GM21619 (cell line): ENCODE measurements at regions not wholly inside any gene's neighbourhood (a gene's known extent, or its start where the extent isn't known, plus 50 kb on each side); places are given as distances from the start of the nearest gene placed in this dataset.

Source experiments
- ATAC-seq: cut with Tn5 transposase; IDR thresholded peaks from one replicate; pipeline ENCODE4 v1.9.1; 2021; ENCODE audit not compliant: unreplicated experiment

DNA sequence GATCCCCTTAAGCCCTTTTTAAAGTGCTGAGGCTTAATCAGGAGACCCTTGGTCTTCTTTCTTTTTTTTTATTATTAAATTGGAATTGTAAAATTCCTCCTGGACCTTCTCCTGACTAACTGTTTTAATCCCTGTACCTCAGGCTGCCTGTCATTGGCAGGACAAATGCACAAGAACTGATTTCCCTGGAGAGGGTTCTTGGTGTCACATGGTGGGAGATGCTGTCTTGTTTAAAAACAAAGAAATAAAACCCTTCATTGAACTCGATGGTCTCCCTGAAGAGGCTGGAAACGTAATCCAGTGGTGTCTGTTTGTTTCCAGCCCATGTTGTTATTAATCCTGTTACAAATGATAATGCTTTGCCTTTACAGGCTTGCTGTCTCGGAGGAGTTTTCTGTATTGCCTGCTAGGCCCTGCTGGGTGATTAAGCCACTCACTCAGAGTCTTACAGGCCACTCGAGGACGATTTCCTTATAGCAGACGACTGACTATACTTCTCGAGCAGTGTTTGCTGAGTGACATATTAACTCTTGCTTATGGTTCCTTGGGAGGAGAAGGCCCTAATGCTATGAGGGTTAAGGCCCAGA is 100.5 kb upstream of the MGAT5 start:
- ATAC-seq, result no peak

DNA sequence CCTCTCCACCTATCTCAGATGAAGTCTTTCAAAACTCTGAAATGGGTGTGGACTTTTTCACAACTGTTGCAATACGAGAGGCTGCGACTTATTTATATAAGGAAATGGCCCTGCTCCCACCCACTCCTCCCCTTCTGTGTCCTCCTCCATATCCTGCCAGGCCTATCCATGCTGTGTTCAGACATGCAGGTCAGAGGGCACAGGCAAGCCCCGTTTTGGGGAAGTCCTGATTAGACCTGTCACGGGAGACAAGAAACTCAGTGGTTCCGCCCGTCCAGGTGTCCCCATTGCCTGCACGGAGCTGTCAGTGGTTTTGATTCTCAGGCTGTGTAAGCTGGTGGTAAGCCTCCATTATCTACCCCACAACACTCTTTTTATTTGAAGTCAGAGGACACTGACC is 99.6 kb upstream of the MGAT5 start:
- peak; percentile 62 for ATAC-seq

DNA sequence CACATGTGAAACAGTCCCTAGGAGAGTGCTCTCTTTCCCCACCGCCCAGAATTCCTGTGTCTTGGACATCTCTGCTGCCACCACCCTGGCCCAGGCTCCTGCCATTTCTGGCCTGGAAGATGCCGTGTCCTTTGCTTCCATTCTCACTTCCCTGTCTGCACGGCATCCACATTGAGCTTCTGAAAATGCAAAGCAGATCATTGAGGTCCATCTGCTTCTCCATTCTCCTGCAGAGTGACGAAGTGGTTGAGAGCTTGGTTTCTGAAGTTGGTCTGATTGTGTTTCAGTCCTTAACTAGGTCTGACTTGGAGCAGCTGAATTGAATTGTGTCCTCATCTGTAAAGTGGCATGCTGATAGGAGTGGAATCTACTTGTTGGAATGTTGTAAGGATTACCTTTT is 98.7 kb upstream of the MGAT5 start:
- ATAC-seq, result peak; percentile 74

DNA sequence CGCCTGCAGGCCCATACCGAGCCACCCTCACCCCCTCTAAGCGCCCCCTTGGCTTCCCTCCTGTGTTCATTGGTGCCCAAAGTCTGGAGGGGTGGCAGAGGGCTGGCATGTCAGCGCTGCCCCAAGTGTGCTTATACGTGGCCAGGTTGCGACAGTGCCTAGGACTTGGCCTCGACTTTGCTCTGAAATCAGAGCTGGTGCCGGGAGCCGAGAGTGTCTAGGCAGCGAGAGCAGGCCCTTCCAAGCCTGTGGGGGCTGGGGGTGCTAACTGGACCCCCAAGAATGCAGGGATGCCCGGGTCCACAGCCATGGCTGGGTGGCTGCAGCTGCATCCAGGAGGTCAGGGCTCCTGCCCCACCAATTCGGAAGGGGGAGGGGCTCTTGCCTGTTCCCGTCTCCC is 95.6 kb upstream of the MGAT5 start:
- ATAC-seq, result no peak

DNA sequence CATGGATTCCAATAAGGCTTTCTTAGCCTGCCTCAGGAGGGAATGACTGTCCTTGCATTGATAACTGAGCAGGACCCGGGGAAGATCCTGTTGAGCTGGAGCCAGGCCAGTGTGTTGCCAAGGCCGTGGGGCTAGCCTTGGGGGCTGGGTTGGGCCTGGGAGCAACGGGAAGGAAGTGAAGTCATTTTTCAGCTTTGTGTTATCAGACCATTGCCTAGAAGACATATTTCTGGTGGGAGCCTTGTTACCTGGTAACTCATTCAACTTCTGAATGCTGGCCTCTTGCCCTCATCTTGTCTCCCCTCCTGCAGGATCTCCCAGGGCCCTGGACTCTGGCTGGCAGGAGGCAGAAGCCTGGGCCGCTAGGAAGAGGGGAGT is 92.7 kb upstream of the MGAT5 start:
- no peak for ATAC-seq

DNA sequence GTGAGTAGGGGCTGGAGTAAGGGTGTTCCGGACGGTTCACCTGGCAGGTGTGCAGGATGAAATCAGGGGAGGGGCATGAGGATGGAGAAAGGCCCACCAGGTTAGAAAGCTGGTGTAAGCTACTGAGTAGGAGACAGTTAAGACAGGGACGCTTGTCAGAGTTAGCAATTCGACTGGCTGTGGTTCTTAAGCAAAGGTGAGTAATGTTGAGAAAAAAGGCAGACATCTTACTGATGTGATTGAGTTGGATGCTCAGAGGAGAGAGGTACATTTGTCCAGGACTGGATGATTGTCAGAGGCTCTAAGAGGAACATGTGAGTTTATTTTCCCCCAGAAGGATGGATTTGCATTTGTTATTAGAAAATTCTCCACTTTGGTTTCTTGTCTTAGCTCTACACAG is 90.5 kb upstream of the MGAT5 start:
- no peak for ATAC-seq

DNA sequence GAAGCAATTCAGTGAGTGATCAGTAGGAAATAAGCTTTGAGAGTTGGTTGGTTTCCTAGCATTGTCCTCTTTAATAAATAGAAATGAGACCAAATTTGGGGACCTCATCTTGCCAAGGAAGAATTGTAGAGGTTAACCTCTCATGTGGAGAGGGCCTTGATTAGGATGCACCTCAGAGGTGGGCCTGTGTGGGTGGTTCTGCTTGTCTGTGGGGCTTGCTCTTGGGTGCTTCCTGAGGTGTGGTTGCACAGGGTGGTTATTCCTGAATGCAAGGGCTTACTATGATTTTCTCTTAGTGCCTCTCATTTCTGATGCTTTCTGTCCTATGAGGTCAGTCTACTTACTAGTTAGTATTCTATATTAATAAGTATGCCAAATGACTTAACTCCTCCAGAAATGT is 89.6 kb upstream of the MGAT5 start:
- ATAC-seq, result no peak

DNA sequence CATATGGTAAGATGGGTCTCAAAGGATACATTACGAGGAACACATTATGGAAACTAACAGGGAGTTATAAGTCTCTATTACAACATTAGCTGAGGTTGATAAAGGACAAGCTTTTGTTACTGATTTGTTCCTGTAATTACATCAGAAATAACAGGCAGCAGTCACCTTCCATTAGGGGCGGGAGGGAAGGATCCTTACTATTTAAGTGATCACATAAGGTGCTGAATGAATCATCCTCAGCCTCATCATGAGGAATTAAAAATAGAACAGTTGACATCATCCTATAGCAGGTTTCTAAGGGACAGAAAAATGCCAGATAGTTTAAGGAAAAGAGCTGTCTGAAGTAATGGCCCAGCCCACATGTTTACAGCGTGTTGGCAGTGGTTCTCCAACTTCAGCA is 86.9 kb upstream of the MGAT5 start:
- ATAC-seq, result no peak

DNA sequence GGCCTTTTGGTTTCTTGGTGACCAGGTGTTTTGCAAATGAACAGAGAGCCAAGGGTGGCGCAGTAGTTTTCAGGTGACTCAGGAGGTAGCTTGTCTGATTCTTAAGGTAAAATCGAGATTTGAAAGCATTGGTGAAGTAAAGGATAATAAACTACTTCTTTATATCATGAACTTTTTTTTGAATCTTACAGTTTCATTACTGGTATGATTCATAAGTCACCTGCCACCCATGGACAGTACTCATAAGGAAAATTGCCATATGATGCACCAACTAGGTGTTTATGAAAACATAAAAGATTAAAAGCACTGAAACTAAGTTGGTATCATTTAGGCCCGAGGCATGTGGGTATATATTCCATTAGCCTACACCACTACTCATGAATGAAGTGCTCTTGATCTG is 84.1 kb upstream of the MGAT5 start:
- ATAC-seq, result peak; percentile 63

DNA sequence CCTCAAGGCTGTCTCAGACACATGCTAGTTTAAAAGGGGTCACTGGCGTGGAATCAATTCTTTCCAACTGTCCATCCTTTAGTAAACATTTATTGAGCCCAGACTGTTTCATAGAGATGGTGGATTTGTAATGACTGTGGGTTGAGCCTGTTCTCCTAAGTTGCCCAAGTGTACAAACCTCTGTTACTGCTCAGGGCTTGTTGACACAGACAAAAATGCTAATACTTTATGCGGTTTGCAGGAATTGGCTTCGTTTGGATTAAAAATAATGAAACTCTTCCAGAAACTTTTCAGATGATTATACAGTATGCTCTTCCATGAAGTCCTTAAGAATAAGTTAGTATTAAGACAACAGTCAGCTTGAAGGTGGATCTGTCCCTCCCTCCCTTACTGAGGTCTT is 83.6 kb upstream of the MGAT5 start:
- peak; percentile 8 for ATAC-seq

DNA sequence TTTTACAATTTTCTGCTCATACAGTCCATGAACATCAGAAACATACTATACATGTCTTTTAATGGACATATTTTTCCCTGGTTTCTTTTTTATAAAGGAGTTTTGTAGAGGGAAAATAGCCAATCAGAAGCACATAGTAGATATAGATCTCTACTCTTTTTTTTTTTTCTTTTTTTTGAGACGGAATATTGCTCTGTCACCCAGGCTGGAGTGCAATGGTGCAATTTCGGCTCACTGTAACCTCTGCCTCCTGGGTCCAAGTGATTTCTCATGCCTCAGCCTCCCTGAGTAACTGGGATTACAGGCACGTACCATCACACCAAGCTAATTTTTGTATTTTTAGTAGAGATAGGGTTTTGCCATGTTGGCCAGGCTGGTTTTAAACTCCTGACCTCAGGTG is 83.2 kb upstream of the MGAT5 start:
- no peak for ATAC-seq

DNA sequence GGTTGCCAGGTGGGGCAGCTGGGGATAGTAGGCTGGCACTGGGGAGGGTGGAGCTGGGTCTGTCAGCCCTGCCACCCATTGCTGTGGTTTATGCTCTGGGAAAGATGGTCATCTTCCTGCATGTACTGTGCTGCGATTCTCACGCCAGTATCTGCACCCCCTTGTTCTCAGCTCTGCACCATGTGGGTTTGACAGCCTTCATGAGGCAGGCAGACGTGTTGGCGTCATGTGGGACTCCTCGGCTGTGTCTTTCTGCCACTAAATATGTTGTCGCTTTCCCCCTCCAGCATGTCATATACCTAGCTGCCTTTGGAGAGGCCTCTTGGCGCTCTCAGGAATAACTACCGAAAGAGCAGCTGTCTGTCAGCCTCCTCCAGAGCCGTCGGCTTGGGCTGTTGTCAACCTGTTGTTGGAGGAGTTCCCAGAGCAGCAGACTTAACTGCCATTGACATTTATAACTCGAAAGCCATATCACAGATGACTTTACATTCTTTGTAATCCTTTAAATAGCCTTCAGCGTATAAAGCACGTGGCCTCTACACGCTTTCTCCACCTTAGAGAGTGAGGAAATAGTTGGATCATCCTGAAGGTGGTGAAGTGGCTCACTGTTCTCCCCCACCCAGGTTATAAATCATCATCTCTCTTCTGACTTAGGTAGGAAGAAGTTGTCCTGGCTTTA is 80.4 kb upstream of the MGAT5 start:
- ATAC-seq, result no peak

DNA sequence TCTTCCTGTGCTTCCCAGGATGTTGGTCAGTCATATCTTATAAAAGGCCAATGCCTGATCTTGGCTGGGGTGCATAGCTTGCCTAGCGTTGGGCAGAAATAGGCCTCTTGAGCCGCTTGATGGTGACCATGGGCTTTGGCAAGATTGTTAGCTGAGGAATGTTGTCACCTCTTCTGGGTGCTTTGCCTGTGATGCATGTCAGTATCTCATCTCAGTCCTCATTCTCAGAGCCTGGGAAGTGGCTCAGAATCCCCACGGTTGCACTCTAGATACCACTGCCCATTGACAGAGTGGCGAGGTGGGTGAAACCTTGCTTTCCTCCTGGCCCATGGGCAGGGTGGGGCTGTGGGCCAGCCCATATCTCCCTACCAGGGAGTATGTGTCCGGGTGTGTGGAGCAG is 79.2 kb upstream of the MGAT5 start:
- ATAC-seq, result no peak

DNA sequence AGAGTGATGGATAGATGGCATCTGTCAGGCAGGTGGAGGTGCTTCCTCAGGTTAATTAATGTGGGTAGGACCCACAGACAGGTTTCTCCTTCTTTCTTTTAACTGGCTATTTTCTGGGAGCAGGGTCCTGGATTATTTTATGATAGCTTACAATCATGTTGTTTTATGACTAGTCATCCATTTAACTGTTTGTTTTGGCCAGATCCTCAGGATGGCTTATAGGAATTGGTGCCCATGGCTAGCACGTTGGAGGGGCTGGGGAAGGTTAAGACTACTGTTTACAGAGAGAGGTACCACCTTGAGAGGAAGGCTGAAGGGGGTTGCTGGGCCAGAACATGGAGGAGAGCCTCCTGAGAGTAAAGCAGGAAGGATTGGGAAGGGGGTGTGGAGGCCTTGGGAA is 78.0 kb upstream of the MGAT5 start:
- no peak for ATAC-seq

DNA sequence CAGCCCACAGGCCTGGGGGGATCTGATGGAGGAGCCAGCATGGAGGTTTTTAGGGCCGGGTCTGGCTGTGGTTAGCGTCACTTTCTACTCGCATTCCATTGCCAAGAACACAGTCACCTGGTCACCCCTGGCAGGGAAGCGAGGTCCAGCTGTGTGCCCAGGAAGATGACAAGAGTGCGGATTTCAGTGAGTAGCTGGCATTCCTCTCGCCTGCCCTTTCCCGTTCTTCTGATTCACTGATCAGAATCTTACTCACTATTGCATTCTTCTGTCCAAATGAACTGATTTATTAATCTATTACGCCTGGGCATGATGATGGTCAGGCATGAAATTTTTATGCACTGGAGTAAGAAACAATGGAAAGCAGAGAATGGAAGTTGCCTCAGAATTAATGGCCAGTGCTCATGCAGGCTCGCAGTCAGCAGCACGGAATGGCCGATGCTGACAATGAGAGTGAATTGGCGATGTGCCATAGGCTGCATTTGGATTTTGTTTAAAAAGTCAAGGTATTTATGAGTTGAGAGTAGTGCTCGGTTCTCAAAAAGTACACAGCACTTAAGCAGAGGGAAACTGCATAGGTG is 76.4 kb upstream of the MGAT5 start:
- no peak for ATAC-seq

DNA sequence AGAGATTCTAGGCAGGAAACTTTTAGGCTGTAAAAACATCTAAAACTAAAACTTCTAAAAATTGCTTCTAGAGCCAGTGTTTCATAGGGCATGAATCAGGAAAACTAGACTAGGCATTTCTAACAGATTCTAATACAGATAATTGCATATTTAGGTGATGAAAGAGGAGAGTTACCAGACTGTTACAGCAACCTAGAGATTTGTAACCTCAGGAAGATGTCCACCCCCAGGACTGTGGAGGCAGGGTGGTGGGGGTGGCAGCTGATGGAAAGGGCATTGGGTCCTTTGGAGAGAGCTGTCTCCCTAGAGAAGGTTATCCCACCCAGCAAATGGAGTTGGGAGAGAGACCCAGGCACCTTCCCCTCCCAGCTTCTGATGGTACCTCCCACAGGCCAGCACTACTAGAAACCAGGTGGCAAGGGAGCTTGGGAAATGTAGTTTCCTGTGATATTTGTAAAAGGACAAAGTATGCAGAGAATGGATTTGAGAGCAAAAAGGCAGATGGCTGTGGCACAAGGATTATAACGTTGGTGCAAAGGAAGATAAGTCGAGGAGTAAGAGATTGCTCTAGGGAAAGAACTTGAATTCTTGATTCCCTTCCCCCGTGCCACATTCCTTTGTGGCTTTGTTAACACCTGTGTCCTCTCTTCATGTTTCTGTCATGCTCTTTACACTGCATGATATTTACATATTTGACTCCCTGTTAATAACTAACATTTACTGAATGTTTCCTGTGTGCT is 75.6 kb upstream of the MGAT5 start:
- no peak for ATAC-seq

DNA sequence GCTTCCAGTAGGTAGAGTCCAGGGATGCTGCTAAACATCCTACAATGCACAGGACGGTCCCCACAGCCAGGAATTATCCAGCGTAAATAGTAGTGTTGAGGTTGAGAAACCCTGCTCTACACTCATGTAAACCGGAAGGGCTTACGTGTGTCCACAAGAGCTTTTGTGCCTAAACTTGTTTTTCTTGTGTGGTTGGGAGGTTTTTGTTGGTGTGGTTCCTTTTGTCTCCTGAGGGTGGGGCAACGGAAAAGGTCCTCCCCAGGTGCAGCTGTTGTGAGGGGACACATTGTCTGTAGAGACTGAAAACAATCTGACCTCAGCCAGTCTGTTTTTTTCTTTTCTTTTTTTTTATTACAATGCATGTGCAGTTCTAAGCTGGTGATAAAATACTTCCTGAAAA is 72.7 kb upstream of the MGAT5 start:
- ATAC-seq, result peak; percentile 48

DNA sequence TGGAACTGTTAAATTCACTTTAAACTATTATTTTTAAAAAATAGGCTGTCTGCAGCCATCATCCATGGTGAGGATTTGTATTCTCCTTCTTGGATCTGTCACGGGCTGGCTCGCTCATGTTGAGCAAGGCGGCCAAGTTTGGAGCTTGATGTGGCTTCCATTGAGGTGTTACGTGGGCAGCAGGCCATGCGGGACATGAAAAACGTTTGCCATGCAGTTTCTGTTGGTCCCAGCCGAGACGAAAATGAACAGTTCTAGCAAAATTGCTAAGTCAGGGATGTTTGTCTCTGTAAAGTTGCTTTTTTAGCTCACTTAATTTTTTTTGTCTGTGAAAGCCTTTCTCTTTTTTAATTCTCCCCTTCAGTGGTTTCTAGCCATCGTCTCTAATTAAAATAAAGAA is 70.2 kb upstream of the MGAT5 start:
- no peak for ATAC-seq

DNA sequence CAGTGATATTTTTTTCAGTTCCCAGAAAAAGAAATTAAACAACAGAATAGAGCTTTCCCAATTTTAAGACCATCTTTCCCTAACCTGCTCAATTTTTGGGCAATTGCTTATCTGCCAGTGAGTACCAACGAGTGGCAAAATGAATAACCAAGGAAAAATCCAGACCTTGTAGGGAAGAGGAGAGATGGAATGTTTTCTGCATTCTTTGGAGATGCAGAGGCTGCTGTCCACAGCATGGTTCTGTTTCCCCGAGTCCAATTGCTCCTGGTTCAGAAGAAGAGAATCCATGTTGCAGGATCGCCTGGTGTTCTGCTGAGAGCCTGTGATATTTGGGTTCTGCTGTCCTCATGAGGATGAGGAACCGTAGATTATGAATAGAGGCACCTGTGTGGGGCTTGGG is 68.2 kb upstream of the MGAT5 start:
- no peak for ATAC-seq

DNA sequence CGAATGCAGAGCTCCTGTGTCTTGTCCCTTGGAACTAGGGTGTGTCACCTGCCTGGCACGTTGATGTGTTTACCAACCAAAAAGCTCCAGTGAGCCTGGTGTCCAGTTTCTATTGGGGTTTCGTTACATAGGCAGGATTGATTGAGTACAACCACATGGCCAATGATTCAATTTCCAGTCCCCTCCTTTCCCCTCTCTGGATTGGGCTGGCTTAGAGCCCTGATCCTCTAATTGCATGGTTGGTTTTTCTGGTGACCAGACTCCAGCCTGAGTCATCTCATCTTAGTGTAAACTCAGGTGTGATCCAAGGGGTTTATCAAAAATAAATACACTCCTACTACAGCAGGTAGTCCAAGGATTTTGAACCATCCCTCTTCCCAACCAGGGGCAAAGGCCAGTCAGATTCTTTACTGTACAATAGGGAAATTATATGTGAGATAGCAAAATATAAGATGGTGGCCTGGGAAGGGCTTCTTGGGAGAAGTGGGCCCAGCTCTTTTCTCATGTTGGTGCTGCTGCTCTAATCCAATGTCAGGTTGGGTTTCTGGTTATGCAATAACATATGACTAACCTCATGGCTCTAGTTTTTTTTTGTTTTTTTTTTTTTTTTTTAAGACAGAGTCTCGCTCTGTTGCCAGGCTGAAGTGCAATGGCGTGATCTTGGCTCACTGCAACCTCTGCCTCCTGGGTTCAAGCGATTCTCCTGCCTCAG is 64.7 kb upstream of the MGAT5 start:
- ATAC-seq, result no peak

DNA sequence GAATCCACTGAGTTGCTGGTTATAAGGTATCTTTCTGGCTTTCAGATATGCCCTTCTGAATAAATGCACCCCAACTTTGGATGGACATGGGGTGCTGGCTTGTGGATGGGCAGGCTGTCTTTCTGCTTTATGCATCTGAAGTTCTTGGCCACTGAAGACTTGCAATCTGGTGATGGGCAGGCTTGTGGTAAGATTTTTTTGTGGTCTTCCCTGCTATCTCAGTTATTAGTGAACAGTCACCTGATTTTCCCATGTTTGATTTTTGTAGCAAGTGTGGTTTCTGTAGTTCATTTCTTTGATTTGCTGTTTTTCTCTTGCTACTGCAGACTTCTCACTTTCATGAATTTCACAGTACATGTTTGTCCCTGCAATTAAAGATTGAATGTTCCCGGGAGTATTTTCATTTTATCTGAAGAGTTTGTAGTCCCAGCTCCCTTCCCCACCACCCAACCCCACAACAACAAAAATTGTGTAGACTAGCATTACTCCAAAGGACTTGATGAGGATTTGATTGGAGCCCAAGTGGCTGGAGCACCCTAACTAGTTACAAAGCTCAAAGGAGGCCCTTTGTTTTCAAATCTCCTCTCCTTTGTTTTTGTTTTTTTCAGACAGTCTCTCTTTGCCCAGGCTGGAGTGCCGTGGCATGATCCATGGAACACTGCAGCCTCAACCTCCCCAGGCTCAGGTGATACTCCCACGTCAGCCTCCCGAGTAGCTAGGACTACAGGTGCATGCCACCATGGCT is 63.6 kb upstream of the MGAT5 start:
- no peak for ATAC-seq
